ENCODE measurements at regions not wholly inside any gene's neighbourhood (a gene's known extent, or its start where the extent isn't known, plus 50 kb on each side); places are given as distances from the start of the nearest gene placed in this dataset.

- no peak for TF ChIP-seq CTCF (IDR thresholded peaks at IDR 0.05)
- no peak for TF ChIP-seq ZFX (IDR thresholded peaks at IDR 0.05; ENCODE audit: borderline replicate concordance)
Measured at GRCh38 chr12:74235342-74235741, 302.3 kb upstream of the ATXN7L3B start.
